GM12872 (cell line): ENCODE measurements at regions not wholly inside any gene's neighbourhood (a gene's known extent, or its start where the extent isn't known, plus 50 kb on each side); places are given as distances from the start of the nearest gene placed in this dataset.

Source experiments
- CTCF ChIP-seq: IDR thresholded peaks from 3 replicates; pipeline ENCODE4 v1.5.1; 2011; ENCODE audit warnings: low read depth, mild to moderate bottlenecking, low read length, moderate library complexity; ENCODE audit not compliant: insufficient read depth

DNA sequence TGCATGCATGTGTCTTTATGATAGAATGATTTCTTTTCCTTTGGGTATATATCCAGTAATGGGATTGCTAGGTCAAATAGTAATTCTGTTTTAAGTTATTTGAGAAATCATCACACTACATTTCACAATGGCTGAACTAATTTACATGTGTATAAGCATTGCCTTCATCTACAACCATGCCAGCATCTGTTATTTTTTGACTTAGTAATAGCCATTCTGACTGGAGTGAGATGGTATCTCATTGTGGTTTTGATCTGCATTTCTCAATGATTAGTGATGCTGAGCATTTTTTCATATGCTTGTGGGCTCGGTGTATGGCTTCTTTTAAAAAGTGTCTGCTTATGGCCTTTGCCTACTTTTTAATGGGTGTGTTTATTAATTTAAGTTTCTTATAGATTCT lies 102.3 kb upstream of the CCDC112 start:
- TF ChIP-seq CTCF = no peak

- no peak for TF ChIP-seq CTCF
Measured at GRCh38 chr5:115396688-115397087, 100.2 kb upstream of the CCDC112 start.

GRCh38 chr5:115396081-115396480 lies 99.6 kb upstream of the CCDC112 start:
- TF ChIP-seq CTCF = no peak

GRCh38 chr5:115394531-115394930 lies 98.1 kb upstream of the CCDC112 start:
- TF ChIP-seq CTCF = no peak

DNA sequence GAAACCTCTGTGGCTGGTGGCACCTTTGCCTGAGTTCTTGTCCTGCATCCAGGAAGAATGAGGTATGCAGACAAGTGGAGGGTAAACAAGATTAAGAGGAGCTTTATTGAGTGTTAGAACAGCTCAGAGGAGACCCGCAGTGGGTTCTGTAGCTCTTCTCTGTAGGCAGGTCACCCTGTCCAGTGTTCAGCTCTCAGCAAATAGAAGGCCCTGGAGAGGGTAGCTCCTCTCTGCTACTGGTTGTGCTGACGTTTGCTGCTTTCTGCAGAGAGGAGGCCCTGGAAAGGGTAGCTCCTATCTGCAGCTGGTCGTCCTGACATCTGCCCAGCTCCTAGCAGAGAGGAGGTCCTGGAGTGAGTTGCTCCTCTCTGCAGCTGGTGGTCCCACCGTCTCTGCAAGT lies 96.8 kb upstream of the CCDC112 start:
- no peak for TF ChIP-seq CTCF

DNA sequence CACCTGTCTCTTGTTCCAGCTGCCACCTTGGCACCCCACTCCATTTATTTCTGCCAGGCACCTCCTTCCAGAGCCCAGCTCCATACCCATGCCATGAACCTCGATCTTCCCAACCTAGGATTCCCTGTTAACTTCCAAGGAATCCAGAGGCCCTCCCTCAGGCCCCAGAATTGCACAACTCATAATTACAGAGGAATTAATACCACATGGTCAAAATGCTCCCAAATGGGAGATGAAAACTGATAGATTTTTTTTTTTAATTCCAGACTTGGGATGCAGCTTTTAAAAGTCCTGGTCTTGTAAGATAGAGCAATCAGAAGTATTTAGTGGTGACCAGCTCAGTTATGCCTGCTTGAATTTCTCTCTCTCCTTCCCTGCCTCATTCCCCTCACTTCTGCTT lies 96.2 kb upstream of the CCDC112 start:
- no peak for TF ChIP-seq CTCF

- no peak for TF ChIP-seq CTCF
Measured at GRCh38 chr5:115391780-115392179, 95.3 kb upstream of the CCDC112 start.
